T-helper 2 cell (primary cell): ENCODE measurements at regions not wholly inside any gene's neighbourhood (a gene's known extent, or its start where the extent isn't known, plus 50 kb on each side); places are given as distances from the start of the nearest gene placed in this dataset.
"Not testable (repeated sequence)": the region's sequence is repeated elsewhere in the genome, so short reads cannot be mapped to it uniquely, and the experiment has no call there.

ENCODE experiments used
- DNase-seq, 5 experiments: peaks; one replicate each; pipeline versions ENCODE4 v3.0.0 to v3.0.0-alpha.2; 2012 to 2022

GRCh38 chr6:147674099-147674498 is 165.6 kb downstream of the SAMD5 start:
- DNase-seq, result no peak

- no peak for DNase-seq
Measured at GRCh38 chr6:147674794-147675193, 166.3 kb downstream of the SAMD5 start.

- DNase-seq, result no peak
Measured at GRCh38 chr6:147675281-147675680, 166.8 kb downstream of the SAMD5 start.

- no peak for DNase-seq
Measured at GRCh38 chr6:147676495-147677199, 168.2 kb downstream of the SAMD5 start.

GRCh38 chr6:147677647-147678046 is 169.2 kb downstream of the SAMD5 start:
- DNase-seq, result no peak

- DNase-seq, result no peak
Measured at GRCh38 chr6:147678253-147678652, 169.8 kb downstream of the SAMD5 start.

GRCh38 chr6:147684906-147685305 is 176.4 kb downstream of the SAMD5 start:
- no peak for DNase-seq

GRCh38 chr6:147689398-147689797 is 180.9 kb downstream of the SAMD5 start:
- no peak for DNase-seq

- no peak for DNase-seq
Measured at GRCh38 chr6:147691446-147691845, 183.0 kb downstream of the SAMD5 start.

- DNase-seq, result no peak
Measured at GRCh38 chr6:147693181-147693580, 184.7 kb downstream of the SAMD5 start.

GRCh38 chr6:147694556-147694955 is 186.1 kb downstream of the SAMD5 start:
- DNase-seq, result not testable (repeated sequence)

GRCh38 chr6:147695819-147696218 is 187.3 kb downstream of the SAMD5 start:
- DNase-seq, result no peak

- no peak for DNase-seq
Measured at GRCh38 chr6:147699140-147699539, 190.7 kb downstream of the SAMD5 start.

- no peak for DNase-seq
Measured at GRCh38 chr6:147699637-147700036, 191.1 kb downstream of the SAMD5 start.

- DNase-seq, result no peak
Measured at GRCh38 chr6:147700436-147701209, 192.1 kb downstream of the SAMD5 start.

GRCh38 chr6:147704691-147705090 is 196.2 kb downstream of the SAMD5 start:
- DNase-seq, result no peak

- DNase-seq, result no peak
Measured at GRCh38 chr6:147707524-147707923, 199.0 kb downstream of the SAMD5 start.

- DNase-seq, result no peak
Measured at GRCh38 chr6:147708170-147708569, 199.7 kb downstream of the SAMD5 start.

- DNase-seq, result no peak
Measured at GRCh38 chr6:147709396-147710272, 201.1 kb downstream of the SAMD5 start.

- no peak for DNase-seq
Measured at GRCh38 chr6:147710890-147711289, 202.4 kb downstream of the SAMD5 start.

GRCh38 chr6:147711476-147711875 is 203.0 kb downstream of the SAMD5 start:
- DNase-seq, result no peak

GRCh38 chr6:147712841-147713240 is 204.4 kb downstream of the SAMD5 start:
- DNase-seq, result no peak

- no peak for DNase-seq
Measured at GRCh38 chr6:147715035-147715434, 206.5 kb downstream of the SAMD5 start.
